Loucy (cell line): ENCODE measurements at regions not wholly inside any gene's neighbourhood (a gene's known extent, or its start where the extent isn't known, plus 50 kb on each side); places are given as distances from the start of the nearest gene placed in this dataset.

Experiments used
- EZH2phosphoT487 ChIP-seq: fragments of 200-600 bp; IDR thresholded peaks from 2 replicates; pipeline ENCODE4 v1.6.1; 2018; ENCODE audit warnings: antibody characterized with exemption, mild to moderate bottlenecking, moderate library complexity, borderline replicate concordance
- TF ChIP-seq, protein P1 (sequence below): fragments of 200-600 bp; sonication (generic); conservative IDR thresholded peaks from 2 replicates; pipeline ENCODE4 v1.5.1; 2014; ENCODE audit warnings: mild to moderate bottlenecking, antibody characterized with exemption, low read length

DNA sequence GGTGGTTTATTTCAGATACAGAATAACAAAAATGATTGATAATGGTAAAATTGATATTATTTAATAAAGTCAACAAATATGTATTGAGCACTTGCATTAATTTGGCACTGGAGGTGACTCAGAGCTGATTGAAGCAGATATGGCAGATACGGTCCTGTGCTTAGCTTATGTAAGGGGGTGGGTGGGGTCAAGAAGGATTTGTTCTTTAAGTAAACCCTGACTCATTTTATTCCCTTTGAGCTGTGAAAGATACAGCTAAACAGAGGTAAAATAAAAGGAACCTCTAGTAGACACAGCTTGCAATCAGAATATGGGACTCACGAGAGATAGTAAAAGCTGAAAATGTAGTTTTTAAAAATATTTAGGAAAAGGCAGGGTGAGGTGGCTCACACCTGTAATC lies 201.3 kb upstream of the CLINT1 start:
- TF ChIP-seq, protein P1, sequence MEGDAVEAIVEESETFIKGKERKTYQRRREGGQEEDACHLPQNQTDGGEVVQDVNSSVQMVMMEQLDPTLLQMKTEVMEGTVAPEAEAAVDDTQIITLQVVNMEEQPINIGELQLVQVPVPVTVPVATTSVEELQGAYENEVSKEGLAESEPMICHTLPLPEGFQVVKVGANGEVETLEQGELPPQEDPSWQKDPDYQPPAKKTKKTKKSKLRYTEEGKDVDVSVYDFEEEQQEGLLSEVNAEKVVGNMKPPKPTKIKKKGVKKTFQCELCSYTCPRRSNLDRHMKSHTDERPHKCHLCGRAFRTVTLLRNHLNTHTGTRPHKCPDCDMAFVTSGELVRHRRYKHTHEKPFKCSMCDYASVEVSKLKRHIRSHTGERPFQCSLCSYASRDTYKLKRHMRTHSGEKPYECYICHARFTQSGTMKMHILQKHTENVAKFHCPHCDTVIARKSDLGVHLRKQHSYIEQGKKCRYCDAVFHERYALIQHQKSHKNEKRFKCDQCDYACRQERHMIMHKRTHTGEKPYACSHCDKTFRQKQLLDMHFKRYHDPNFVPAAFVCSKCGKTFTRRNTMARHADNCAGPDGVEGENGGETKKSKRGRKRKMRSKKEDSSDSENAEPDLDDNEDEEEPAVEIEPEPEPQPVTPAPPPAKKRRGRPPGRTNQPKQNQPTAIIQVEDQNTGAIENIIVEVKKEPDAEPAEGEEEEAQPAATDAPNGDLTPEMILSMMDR = no peak
- no peak for TF ChIP-seq EZH2phosphoT487
